Mucosa of gallbladder (tissue), 1 donor: ENCODE measurements at regions not wholly inside any gene's neighbourhood (a gene's known extent, or its start where the extent isn't known, plus 50 kb on each side); places are given as distances from the start of the nearest gene placed in this dataset.

Experiments used
- DNase-seq: peaks from one replicate; pipeline ENCODE4 v3.0.0-alpha.2; 2020; ENCODE audit warnings: low spot score
- donor health status: DM: no; HTN: no; CAD: no.

DNA sequence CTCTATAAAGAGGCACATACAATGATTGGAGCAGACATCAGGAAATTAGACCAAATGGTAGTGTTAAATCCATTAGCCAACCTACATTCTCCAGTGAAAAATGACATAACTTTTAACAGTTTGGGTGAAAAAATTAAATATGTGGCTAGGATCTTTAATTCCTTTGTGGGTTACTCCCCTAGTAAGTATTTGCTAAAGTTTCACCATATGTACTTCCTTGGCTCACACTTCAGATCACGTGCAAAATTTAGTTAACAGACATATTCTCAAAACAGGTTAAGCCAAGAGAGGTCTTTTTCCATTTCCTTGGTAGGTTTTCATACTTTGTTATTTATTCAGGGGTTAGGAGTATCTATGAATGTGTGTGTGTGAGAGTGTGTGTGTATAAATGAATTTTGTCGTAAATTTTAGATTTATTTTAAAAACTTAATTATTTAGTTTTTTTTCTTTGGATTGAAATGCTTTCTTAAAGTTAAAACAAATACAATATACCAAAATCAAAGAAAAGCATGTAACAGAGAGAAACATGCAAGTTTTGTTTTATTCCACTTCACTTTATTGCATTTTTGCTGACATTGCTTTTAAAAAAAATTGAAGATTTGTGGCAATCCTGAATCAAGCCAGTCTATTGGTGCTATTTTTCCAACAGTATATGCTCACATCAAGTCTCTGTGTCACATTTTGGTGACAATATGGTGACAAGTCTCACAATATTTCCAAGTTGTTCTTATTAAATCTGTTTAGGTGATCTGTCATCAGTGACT, 258.7 kb downstream of the FLRT2 start:
- DNase-seq = no peak

DNA sequence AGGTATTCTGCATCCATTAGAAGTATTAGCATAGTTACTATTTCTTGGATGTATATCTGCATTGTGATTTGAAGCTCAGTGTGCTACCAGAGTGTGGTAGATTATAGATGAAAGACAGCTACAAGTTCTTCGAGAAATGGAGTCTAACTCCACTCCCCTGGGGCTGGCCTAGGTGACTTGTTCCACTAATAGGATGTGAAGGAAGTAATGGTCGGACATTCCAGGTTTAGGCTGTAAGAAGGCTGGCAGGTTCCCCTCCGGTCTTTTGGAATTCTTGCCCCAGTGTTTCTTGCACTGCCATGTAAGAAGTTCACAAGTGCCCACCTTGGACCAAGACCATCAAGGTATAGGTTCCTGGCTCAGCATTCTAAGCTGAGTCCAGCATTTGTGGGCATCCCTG, 236.4 kb downstream of the FLRT2 start:
- DNase-seq = no peak

DNA sequence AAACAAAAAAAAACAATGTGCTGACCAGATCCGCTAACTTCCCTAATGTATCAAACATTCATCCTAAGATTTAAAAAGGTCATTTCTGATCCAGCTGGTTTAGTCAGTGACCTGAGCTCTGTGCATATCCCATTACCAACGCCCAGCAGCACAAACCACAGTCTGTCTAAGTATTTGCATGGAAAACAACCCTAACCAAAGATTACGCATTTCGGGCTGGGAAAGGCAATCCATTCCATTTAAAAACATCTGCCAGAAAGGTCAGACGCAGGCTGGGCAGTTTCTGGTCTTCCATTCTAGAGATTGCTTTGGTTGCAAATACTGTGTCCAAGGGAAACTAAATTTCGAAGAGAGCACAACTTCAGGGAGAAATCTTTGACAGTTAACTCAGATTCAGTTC, 234.9 kb downstream of the FLRT2 start:
- DNase-seq = no peak

DNA sequence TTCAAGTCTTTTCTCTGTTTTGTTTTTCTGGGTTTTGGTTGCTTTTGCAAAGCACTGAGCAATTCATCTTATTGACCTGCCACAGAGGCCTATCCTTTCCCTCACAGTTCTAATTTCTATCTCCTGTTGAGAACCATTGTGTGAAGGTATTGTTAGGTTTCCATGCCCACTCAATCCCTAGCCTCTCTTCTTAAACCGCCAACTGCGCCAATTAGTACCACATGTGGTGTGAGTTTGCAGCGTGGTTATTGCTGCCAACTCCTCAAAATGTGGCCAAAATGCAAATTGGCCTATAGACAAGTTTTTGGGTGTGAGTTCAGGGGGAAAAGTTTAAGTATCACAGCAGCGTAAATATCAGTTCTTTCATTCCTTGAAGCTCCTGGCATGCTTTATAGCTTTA, 232.6 kb downstream of the FLRT2 start:
- DNase-seq = no peak

DNA sequence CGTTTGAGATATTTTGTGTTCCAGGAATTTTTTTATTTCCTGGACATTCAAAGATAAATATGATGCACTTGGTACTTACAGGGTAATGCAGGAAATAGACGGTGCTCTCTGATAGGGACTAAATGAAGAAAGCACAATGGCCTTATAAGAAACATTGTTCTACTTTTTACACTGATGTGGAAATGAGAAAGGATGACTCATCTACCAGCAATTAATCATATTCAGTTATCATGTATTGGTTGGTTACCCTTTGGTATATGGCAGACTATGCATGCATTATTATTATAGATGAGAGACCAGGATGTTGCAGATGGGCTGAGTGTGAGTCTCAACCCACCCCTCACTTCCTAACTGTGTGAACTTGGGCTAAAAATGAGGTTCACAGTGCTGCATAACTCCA, 222.2 kb downstream of the FLRT2 start:
- no peak for DNase-seq

DNA sequence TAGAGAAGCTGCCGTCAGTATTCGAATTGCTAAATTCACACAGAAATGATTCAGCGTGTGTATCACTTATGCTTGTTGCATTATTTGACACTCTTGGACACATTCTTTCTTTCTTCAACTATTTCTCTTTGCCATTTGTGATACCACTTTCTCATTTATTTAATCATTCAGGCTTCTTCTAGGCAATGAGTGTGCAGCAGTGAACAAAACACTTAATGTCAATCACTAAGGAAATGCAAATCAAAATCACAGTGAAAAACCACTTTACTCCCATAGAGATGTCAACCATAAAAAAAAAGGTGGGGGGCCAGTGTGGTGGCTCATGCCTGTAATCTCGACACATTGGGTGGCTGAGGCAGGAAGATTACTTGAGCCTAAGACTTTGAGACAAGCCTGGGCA, 214.6 kb downstream of the FLRT2 start:
- DNase-seq = no peak

DNA sequence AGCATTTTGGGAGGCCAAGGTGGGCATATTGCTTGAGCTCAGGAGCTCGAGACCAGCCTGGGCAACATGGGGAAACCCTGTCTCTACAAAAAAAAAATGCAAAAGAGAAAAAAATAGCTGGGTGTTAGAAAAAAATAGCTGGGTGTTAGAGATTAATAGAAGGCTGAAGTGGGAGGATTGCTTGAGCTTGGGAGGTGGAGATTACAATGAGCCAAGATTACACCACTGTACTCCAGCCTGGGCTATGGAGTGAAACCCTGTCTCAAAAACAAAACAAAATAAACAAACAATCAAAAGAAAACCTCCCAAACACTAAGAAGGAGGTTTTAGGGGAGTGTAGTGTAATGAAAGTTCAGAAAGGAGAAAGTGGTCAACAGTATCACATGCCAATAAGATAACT, 202.1 kb downstream of the FLRT2 start:
- DNase-seq = no peak

DNA sequence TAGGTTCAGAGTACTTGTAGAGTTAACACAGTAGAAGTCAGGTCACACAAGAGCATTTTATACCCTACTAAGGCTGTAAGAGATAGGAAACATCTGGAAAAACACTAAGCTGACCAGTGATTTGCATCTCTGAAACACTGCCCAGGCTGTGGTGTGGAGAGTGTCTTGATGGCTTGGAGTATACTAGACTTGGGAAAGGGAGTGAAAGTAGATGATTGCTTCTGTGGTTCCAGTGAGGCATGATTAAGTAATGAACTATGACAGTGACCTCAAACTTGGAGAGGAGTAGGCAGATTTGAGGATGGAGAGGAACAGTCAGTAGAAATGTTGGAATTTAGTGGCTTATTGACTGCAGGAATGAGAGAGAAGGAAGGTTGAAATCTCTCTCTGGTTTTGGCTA, 201.2 kb downstream of the FLRT2 start:
- DNase-seq = peak; percentile 47

DNA sequence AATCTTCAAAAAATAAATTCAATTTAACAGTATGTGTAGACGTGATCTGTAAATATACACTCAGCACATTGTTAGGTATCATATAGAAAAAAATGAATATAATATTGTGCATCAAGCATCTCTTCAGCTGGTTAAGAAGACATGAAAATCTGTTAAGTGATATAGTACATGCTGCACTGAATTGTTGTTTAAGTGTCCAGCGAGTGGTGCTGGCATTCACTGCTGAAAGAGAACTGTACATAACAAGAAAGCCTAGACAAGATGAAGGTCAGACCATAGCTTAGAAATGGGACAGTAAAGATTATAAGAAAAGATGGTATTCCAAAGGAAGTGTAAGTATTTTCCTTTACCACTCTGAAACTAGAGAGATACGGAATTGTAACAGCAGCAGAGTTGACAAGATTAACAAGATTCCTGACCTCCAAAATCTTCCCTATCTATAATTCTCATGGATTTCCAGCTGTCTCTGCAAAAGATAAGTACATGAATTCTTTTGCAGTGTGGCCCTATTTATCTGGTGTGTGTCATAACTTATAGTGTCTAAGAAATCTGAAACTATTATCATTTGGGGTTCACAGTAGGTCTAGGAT, 198.6 kb downstream of the FLRT2 start:
- no peak for DNase-seq

DNA sequence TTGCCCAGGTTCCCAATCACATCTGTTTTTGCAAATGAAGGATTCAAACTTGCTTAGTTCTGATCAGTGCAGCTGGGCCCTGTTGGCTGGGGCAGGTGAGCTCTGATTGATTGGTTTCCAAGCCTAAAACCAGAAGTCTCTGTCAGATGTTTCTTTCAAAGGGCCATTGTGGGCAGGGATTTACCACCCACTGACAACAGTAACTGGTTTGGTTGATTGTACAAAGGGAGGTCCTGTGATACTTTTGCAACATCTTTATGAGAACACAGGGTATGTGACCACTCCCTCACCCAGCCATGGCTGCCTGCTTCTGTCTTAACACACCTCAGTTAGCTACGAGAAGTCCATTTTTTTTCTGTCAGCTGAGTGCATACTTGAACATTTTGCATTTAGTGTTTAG, 184.1 kb downstream of the FLRT2 start:
- DNase-seq = no peak

DNA sequence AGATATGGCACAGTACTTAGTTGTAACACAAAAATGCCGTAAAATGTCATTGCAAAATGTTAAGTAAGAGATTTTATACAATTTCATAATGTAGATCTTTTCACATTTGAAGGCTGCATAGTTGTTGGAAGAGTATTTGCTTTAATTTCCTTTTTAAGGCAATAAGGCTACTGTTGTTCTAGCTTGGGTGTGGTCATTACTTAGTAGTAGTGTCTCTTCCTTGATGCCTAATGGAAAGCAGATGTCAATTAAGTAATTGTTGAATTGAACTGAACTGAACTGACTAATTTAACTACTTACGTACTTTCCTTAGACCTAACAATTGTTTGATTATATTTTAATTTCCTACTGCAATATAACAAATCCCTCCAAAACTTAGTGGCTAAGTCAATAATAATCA, 181.7 kb downstream of the FLRT2 start:
- no peak for DNase-seq
